ENCODE measurements at regions not wholly inside any gene's neighbourhood (a gene's known extent, or its start where the extent isn't known, plus 50 kb on each side); places are given as distances from the start of the nearest gene placed in this dataset.
"Not testable (repeated sequence)": the region's sequence is repeated elsewhere in the genome, so short reads cannot be mapped to it uniquely, and the experiment has no call there.

GRCh38 chr12:11540156-11540555 is 109.3 kb upstream of the ETV6 start:
- no peak for DNase-seq

GRCh38 chr12:11540615-11541310 is 108.7 kb upstream of the ETV6 start:
- peak; percentile 17 for DNase-seq

- DNase-seq, result no peak
Measured at GRCh38 chr12:11542599-11542998, 106.9 kb upstream of the ETV6 start.

- DNase-seq, result no peak
Measured at GRCh38 chr12:11543457-11544158, 105.9 kb upstream of the ETV6 start.

- DNase-seq, result peak; percentile 63
Measured at GRCh38 chr12:11545484-11546330, 103.8 kb upstream of the ETV6 start.

- not testable (repeated sequence) for DNase-seq
Measured at GRCh38 chr12:11546582-11547270, 102.7 kb upstream of the ETV6 start.

GRCh38 chr12:11547271-11547646 is 102.2 kb upstream of the ETV6 start:
- DNase-seq, result not testable (repeated sequence)

GRCh38 chr12:11549119-11549518 is 100.4 kb upstream of the ETV6 start:
- no peak for DNase-seq

GRCh38 chr12:11553871-11554533 is 95.5 kb upstream of the ETV6 start:
- DNase-seq, result peak; percentile 66

- DNase-seq, result no peak
Measured at GRCh38 chr12:11555195-11555594, 94.3 kb upstream of the ETV6 start.

- DNase-seq, result no peak
Measured at GRCh38 chr12:11555743-11556625, 93.5 kb upstream of the ETV6 start.

GRCh38 chr12:11556682-11557081 is 92.8 kb upstream of the ETV6 start:
- no peak for DNase-seq

- DNase-seq, result no peak
Measured at GRCh38 chr12:11559626-11560340, 89.7 kb upstream of the ETV6 start.

GRCh38 chr12:11561411-11561810 is 88.1 kb upstream of the ETV6 start:
- DNase-seq, result no peak

GRCh38 chr12:11563785-11564739 is 85.4 kb upstream of the ETV6 start:
- DNase-seq, result no peak

- DNase-seq, result no peak
Measured at GRCh38 chr12:11564984-11565651, 84.4 kb upstream of the ETV6 start.

GRCh38 chr12:11565752-11566151 is 83.7 kb upstream of the ETV6 start:
- no peak for DNase-seq

- DNase-seq, result no peak
Measured at GRCh38 chr12:11568155-11568761, 81.2 kb upstream of the ETV6 start.
